Testis (tissue), 2 donors: ENCODE measurements at regions not wholly inside any gene's neighbourhood (a gene's known extent, or its start where the extent isn't known, plus 50 kb on each side); places are given as distances from the start of the nearest gene placed in this dataset.

ENCODE experiments used
- DNase-seq: peaks from one replicate; pipeline ENCODE4 v3.0.0-alpha.2; 2019
- H3K27ac ChIP-seq, 2 donors: fragments of 200-600 bp; sonication (generic); one replicate each; pipeline ENCODE4 v1.5.1; 2019
- H3K27me3 ChIP-seq: fragments of 200-600 bp; sonication (generic); one replicate; pipeline ENCODE4 v1.5.1; 2019
- H3K36me3 ChIP-seq: fragments of 200-600 bp; sonication (generic); one replicate; pipeline ENCODE4 v1.5.1; 2017; ENCODE audit warnings: low read depth; ENCODE audit errors: missing control alignments
- H3K4me1 ChIP-seq: fragments of 200-600 bp; sonication (generic); one replicate; pipeline ENCODE4 v1.5.1; 2019
- H3K4me3 ChIP-seq, 2 donors: fragments of 200-600 bp; sonication (generic); one replicate each; pipeline ENCODE4 v1.5.1; 2017 to 2019
- H3K9me3 ChIP-seq: fragments of 200-600 bp; sonication (generic); one replicate; pipeline ENCODE4 v1.5.1; 2017
- POLR2A ChIP-seq: fragments of 450-650 bp; IDR thresholded peaks from one replicate; pipeline ENCODE4 v1.6.1; 2017; ENCODE audit warnings: antibody characterized with exemption, mild to moderate bottlenecking, moderate library complexity
- WGBS, 2 donors: methylation state at CpG; one replicate each; pipeline ENCODE4 v1.1.5; 2018; 5-methylcytosine and 5-hydroxymethylcytosine counted together
- intact Hi-C: fragments of 100-400 bp; cut with DNase I; formaldehyde crosslinking; loops from one replicate; pipeline ENCODE4 v1.15.1; 2023; ENCODE audit warnings: low total_unique reads
- TF ChIP-seq, protein P1 (sequence below), 3 experiments: fragments of 450-650 bp in 2 of 3; fragments of 200-600 bp in 1 of 3; sonication (generic) in 1 of 3; IDR thresholded peaks; one replicate each; pipeline ENCODE4 v1.5.1; 2016 to 2019; ENCODE audit warnings: antibody characterized with exemption in 3 of 3, mild to moderate bottlenecking in 2 of 3, moderate library complexity in 1 of 3

DNA sequence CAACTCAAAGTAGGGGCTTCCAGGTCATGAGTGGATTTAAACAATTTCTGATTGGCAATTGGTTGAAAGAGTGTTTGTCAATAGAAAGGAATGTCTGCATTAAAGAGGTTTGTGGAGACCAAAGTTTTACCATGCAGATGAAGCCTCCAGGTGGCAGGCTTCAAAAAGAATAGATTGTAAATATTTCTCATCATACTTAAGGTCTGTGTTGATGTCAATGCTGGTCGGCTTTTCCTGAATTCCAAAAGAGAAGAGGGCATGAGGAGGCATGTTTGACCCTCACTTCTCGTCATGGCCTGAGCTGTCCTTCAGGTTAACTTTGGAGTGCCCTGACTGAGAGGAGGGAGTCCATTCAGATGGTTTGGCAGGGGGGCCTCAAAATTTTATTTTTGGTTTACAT lies 125.4 kb upstream of the RFC3 start:
- no peak overlapping the region for H3K4me3 ChIP-seq
- no peaks in the 10 kb centered on the region for H3K9me3 ChIP-seq
- H3K36me3 ChIP-seq, result no peaks in the 10 kb centered on the region
- no peak for TF ChIP-seq POLR2A
- TF ChIP-seq, protein P1, sequence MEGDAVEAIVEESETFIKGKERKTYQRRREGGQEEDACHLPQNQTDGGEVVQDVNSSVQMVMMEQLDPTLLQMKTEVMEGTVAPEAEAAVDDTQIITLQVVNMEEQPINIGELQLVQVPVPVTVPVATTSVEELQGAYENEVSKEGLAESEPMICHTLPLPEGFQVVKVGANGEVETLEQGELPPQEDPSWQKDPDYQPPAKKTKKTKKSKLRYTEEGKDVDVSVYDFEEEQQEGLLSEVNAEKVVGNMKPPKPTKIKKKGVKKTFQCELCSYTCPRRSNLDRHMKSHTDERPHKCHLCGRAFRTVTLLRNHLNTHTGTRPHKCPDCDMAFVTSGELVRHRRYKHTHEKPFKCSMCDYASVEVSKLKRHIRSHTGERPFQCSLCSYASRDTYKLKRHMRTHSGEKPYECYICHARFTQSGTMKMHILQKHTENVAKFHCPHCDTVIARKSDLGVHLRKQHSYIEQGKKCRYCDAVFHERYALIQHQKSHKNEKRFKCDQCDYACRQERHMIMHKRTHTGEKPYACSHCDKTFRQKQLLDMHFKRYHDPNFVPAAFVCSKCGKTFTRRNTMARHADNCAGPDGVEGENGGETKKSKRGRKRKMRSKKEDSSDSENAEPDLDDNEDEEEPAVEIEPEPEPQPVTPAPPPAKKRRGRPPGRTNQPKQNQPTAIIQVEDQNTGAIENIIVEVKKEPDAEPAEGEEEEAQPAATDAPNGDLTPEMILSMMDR (IDR thresholded peaks at IDR 0.05), result no peak
- H3K4me1 ChIP-seq, result no peaks in the 10 kb centered on the region
- no peaks in the 10 kb centered on the region for H3K27me3 ChIP-seq
- no peak overlapping the region for H3K27ac ChIP-seq
- intact Hi-C loops, result no loop called here
- 72 to 76% methylated on average over 2 of the region's 2 CpGs for WGBS, 2 donors
- DNase-seq, result no peak

DNA sequence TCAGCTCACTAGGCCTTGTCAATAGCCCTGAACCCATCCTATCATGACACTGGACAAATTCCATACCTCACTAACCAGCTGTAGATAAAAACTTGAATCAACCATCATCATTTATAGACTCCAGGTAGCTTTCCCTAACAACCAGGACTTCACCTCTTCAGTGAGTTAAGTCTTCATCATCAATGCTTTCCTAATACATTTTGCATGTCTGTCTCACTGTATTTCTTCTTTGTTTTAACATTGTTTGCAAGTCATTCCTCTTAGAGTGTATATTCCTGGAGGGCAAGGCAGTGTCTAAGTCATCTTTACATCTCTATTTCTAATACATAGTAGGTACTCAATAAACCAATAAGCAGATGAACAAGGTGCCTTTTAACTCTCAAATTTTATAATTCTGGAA lies 123.4 kb upstream of the RFC3 start:
- H3K27ac ChIP-seq, result no peak overlapping the region
- H3K9me3 ChIP-seq, result no peaks in the 10 kb centered on the region
- H3K4me3 ChIP-seq, result no peak overlapping the region
- TF ChIP-seq POLR2A, result no peak
- TF ChIP-seq, protein P1 (IDR thresholded peaks at IDR 0.05), result no peak
- H3K27me3 ChIP-seq, result no peaks in the 10 kb centered on the region
- H3K4me1 ChIP-seq, result no peaks in the 10 kb centered on the region
- intact Hi-C loops, result no loop called here
- H3K36me3 ChIP-seq, result no peaks in the 10 kb centered on the region
- DNase-seq, result no peak

DNA sequence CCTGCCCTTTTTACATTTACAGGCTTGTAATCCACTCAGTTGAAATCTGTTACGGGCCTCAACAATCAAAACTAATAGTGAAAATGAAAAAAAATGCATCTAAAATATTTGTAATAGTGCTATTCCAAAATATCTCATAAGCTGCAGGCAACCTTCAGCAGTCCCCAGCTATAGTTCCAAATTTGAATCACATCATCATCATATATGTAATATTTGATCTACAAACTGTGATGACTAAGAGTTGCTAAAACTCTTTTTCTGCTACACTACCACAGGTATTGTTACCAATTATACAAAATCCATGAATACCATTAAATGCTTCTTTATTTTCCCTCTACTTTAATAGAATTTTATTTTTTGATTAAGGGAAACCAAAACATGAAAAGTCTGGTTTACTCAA lies 121.4 kb upstream of the RFC3 start:
- H3K27ac ChIP-seq, result no peak overlapping the region
- DNase-seq, result no peak
- no peaks in the 10 kb centered on the region for H3K4me1 ChIP-seq
- 82 to 96% methylated on average over 1 of the region's 1 CpG for WGBS, 2 donors
- H3K27me3 ChIP-seq, result no peaks in the 10 kb centered on the region
- intact Hi-C loops, result no loop called here
- H3K4me3 ChIP-seq, result no peak overlapping the region
- TF ChIP-seq, protein P1 (IDR thresholded peaks at IDR 0.05), result no peak
- TF ChIP-seq POLR2A, result no peak
- no peaks in the 10 kb centered on the region for H3K36me3 ChIP-seq
- H3K9me3 ChIP-seq, result no peaks in the 10 kb centered on the region

DNA sequence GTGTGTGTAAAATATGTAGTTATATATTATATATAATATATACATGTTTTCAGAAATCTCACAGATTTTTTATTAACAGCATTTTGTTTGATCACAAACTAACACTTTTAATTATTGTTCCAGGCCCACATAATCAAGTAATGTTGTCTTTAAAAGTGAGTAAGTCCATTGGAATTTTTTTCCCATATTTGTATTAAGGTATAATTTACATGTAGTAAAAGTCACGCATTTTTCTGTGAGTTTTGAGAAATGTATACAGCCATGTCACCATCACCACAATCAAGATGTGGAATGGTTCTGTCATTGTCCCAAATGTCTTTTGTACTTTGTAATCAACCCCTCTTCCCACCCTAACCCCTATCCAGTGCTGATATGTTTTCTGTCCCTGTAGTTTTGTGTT lies 120.0 kb upstream of the RFC3 start:
- Histone ChIP-seq H3K27ac (no peak overlapping the region), H3K27me3 (no peaks in the 10 kb centered on the region), H3K36me3 (no peaks in the 10 kb centered on the region), H3K4me3 (no peak overlapping the region), H3K9me3 (no peaks in the 10 kb centered on the region), H3K4me1 (no peaks in the 10 kb centered on the region)
- WGBS, 2 donors, result 100% methylated on average over 1 of the region's 1 CpG
- intact Hi-C loops, result no loop called here
- no peak for TF ChIP-seq POLR2A
- TF ChIP-seq, protein P1 (IDR thresholded peaks at IDR 0.05), result no peak
- DNase-seq, result no peak

DNA sequence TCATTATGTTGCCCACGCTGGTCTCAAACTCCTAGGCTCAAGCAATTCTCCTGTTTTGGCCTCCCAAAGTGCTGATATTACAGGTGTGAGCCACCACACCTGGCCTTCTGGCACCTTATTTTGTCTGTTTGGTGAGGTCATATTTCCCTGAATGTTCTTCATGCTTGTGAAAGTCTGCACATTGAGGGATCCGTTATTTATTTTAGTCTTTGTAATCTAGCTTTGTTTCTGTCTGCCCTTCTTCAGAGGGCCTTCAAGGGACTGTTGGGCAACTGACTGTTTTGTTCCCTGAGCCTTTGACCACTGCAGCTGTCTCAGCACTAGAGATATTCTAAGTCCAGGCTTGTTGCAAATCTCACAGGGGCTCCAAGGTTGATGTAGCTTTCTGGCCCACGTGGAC lies 110.5 kb upstream of the RFC3 start:
- H3K27ac ChIP-seq, result no peak overlapping the region
- TF ChIP-seq POLR2A, result no peak
- TF ChIP-seq, protein P1 (IDR thresholded peaks at IDR 0.05), result no peak
- 92 to 96% methylated on average over 3 of the region's 3 CpGs for WGBS, 2 donors
- no peaks in the 10 kb centered on the region for H3K27me3 ChIP-seq
- H3K4me3 ChIP-seq, result no peak overlapping the region
- intact Hi-C loops, result no loop called here
- H3K36me3 ChIP-seq, result no peaks in the 10 kb centered on the region
- H3K9me3 ChIP-seq, result no peaks in the 10 kb centered on the region
- no peaks in the 10 kb centered on the region for H3K4me1 ChIP-seq
- DNase-seq, result no peak
